Endothelial cell (in vitro differentiated cells): ENCODE measurements at regions not wholly inside any gene's neighbourhood (a gene's known extent, or its start where the extent isn't known, plus 50 kb on each side); places are given as distances from the start of the nearest gene placed in this dataset.

Experiments used
- DNase-seq: peaks from one replicate; pipeline ENCODE4 v3.0.0; 2021; ENCODE audit warnings: low spot score
- H3K27ac Mint-ChIP-seq: one replicate; pipeline ENCODE4 v1.8.0; 2021; ENCODE audit warnings: mixed read lengths, inconsistent platforms; ENCODE audit not compliant: unreplicated experiment
- H3K27me3 Mint-ChIP-seq: one replicate; pipeline ENCODE4 v1.8.0; 2021; ENCODE audit warnings: mild to moderate bottlenecking, moderate library complexity, mixed read lengths, inconsistent platforms; ENCODE audit not compliant: unreplicated experiment
- H3K36me3 Mint-ChIP-seq: one replicate; pipeline ENCODE4 v1.8.0; 2021; ENCODE audit warnings: mild to moderate bottlenecking, low read depth, mixed read lengths, inconsistent platforms; ENCODE audit not compliant: unreplicated experiment
- H3K4me1 Mint-ChIP-seq: one replicate; pipeline ENCODE4 v1.8.0; 2021; ENCODE audit warnings: mild to moderate bottlenecking, mixed read lengths, inconsistent platforms; ENCODE audit not compliant: unreplicated experiment
- H3K4me3 Mint-ChIP-seq: one replicate; pipeline ENCODE4 v1.8.0; 2021; ENCODE audit warnings: mild to moderate bottlenecking, mixed read lengths, inconsistent platforms; ENCODE audit not compliant: unreplicated experiment
- H3K9me3 Mint-ChIP-seq: one replicate; pipeline ENCODE4 v1.8.0; 2021; ENCODE audit warnings: mixed read lengths, inconsistent platforms; ENCODE audit not compliant: unreplicated experiment
- CTCF ChIP-seq: fragments of 200-600 bp; sonication (generic); IDR thresholded peaks from one replicate; pipeline ENCODE4 v1.5.0; 2021; ENCODE audit warnings: antibody characterized with exemption; ENCODE audit not compliant: unreplicated experiment

GRCh38 chr13:33767140-33767539 lies 50.8 kb upstream of the RFC3 start:
- Mint-ChIP-seq H3K27me3 (peaks cover 2% of the 10 kb centered on the region), H3K9me3 (no peaks in the 10 kb centered on the region), H3K4me3 (no peak overlapping the region), H3K4me1 (no peaks in the 10 kb centered on the region), H3K27ac (no peak overlapping the region), H3K36me3 (no peaks in the 10 kb centered on the region)
- no peak for DNase-seq
- no peak for TF ChIP-seq CTCF
